Bronchial epithelial cell (primary cell): ENCODE measurements at regions not wholly inside any gene's neighbourhood (a gene's known extent, or its start where the extent isn't known, plus 50 kb on each side); places are given as distances from the start of the nearest gene placed in this dataset.
"Not testable (repeated sequence)": the region's sequence is repeated elsewhere in the genome, so short reads cannot be mapped to it uniquely, and the experiment has no call there.

Experiments
- DNase-seq: peaks from one replicate; pipeline ENCODE4 v3.0.0-alpha.2; 2010; ENCODE audit warnings: low read depth
- FAIRE-seq: peaks from 2 replicates; lab custom pipeline; 2011; peaks lifted over from hg19 to GRCh38; lab: Jason Lieb, UNC
- H3K27me3 ChIP-seq: 2 replicates; pipeline ENCODE4 v1.5.1; 2011; ENCODE audit warnings: low read length; ENCODE audit not compliant: control insufficient read depth, insufficient read depth
- H3K36me3 ChIP-seq: 2 replicates; pipeline ENCODE4 v1.5.1; 2011; ENCODE audit warnings: low read length; ENCODE audit not compliant: control insufficient read depth, insufficient read depth
- H3K4me3 ChIP-seq: 2 replicates; pipeline ENCODE4 v1.5.1; 2011; ENCODE audit warnings: mild to moderate bottlenecking, low read depth, low read length, control low read depth
- CTCF ChIP-seq: IDR thresholded peaks from 2 replicates; pipeline ENCODE4 v1.5.1; 2011; ENCODE audit warnings: mild to moderate bottlenecking, moderate library complexity, low read length, control low read depth, inconsistent platforms; ENCODE audit not compliant: insufficient read depth, severe bottlenecking

- TF ChIP-seq CTCF: no peak
- H3K4me3 ChIP-seq: no peak overlapping the region
- H3K36me3 ChIP-seq: no peaks in the 10 kb centered on the region
- DNase-seq: no peak
- no peak for FAIRE-seq
- H3K27me3 ChIP-seq: no peaks in the 10 kb centered on the region
Observed at GRCh38 chr1:57532299-57532698, 108.4 kb upstream of the DAB1 start.

GRCh38 chr1:57530911-57531260, 107.0 kb upstream of the DAB1 start:
- not testable (repeated sequence) for FAIRE-seq, DNase-seq, H3K4me3 ChIP-seq, H3K36me3 ChIP-seq, H3K27me3 ChIP-seq

- DNase-seq: no peak
- Histone ChIP-seq H3K36me3 (no peaks in the 10 kb centered on the region), H3K27me3 (no peaks in the 10 kb centered on the region), H3K4me3 (no peak overlapping the region)
- FAIRE-seq: no peak
- TF ChIP-seq CTCF: no peak
Observed at GRCh38 chr1:57530206-57530910, 106.5 kb upstream of the DAB1 start.

GRCh38 chr1:57522575-57522974, 98.7 kb upstream of the DAB1 start:
- Histone ChIP-seq H3K27me3 (no peaks in the 10 kb centered on the region), H3K4me3 (no peak overlapping the region), H3K36me3 (no peaks in the 10 kb centered on the region)
- TF ChIP-seq CTCF: no peak
- FAIRE-seq (no peak), DNase-seq (no peak)

- FAIRE-seq: no peak
- Histone ChIP-seq H3K36me3 (no peaks in the 10 kb centered on the region), H3K4me3 (no peak overlapping the region), H3K27me3 (no peaks in the 10 kb centered on the region)
- no peak for DNase-seq
- no peak for TF ChIP-seq CTCF
Observed at GRCh38 chr1:57520743-57521515, 97.1 kb upstream of the DAB1 start.

- TF ChIP-seq CTCF: no peak
- Histone ChIP-seq H3K36me3 (no peaks in the 10 kb centered on the region), H3K27me3 (no peaks in the 10 kb centered on the region), H3K4me3 (no peak overlapping the region)
- DNase-seq (no peak), FAIRE-seq (no peak)
Observed at GRCh38 chr1:57518496-57518895, 94.6 kb upstream of the DAB1 start.
